Spleen (tissue), 11 donors: ENCODE measurements at regions not wholly inside any gene's neighbourhood (a gene's known extent, or its start where the extent isn't known, plus 50 kb on each side); places are given as distances from the start of the nearest gene placed in this dataset.

ENCODE experiments used
- DNase-seq: peaks from one replicate; pipeline ENCODE4 v3.0.0-alpha.2; 2020
- H3K27ac ChIP-seq, 8 donors: fragments of 200-600 bp; sonication (generic) in 7 of 8; 1 replicate in 4 of 8; 2 replicates in 4 of 8; pipeline versions ENCODE4 v1.5.0 to v1.8.0; 2016 to 2021; ENCODE audit warnings: inconsistent platforms in 4 of 8, mild to moderate bottlenecking in 4 of 8, moderate library complexity in 1 of 8
- H3K27me3 ChIP-seq, 7 donors: fragments of 200-600 bp; sonication (generic) in 6 of 7; replicated peaks in 1 of 7; 1 replicate in 4 of 7; 2 replicates in 3 of 7; pipeline versions ENCODE4 v1.5.0 to v1.8.0; 2016 to 2021; ENCODE audit warnings: inconsistent platforms in 3 of 7, mild to moderate bottlenecking in 1 of 7
- H3K36me3 ChIP-seq, 6 donors: fragments of 200-600 bp; sonication (generic) in 5 of 6; 1 replicate in 4 of 6; 2 replicates in 2 of 6; pipeline versions ENCODE4 v1.5.0 to v1.8.0; 2016 to 2021; ENCODE audit warnings: inconsistent platforms in 2 of 6
- H3K4me1 ChIP-seq, 6 donors: fragments of 200-600 bp; sonication (generic) in 5 of 6; 1 replicate in 3 of 6; 2 replicates in 3 of 6; pipeline versions ENCODE4 v1.5.0 to v1.8.0; 2016 to 2021; ENCODE audit warnings: inconsistent platforms in 3 of 6
- H3K4me3 ChIP-seq, 8 donors: fragments of 200-600 bp; sonication (generic) in 7 of 8; 1 replicate in 4 of 8; 2 replicates in 4 of 8; pipeline versions ENCODE4 v1.5.0 to v1.8.0; 2016 to 2021; ENCODE audit warnings: inconsistent platforms in 4 of 8, mild to moderate bottlenecking in 4 of 8, moderate library complexity in 2 of 8
- H3K9me3 ChIP-seq, 8 donors: fragments of 200-600 bp; sonication (generic) in 7 of 8; 1 replicate in 4 of 8; 2 replicates in 4 of 8; pipeline versions ENCODE4 v1.5.0 to v1.8.0; 2016 to 2021; ENCODE audit warnings: inconsistent platforms in 4 of 8
- CTCF ChIP-seq, 11 experiments: fragments of 200-600 bp in 7 of 11; fragments of 450-650 bp in 4 of 11; sonication (generic) in 4 of 11; IDR thresholded peaks in 8 of 11; conservative IDR thresholded peaks in 3 of 11; 1 replicate in 7 of 11; 2 replicates in 4 of 11; pipeline versions ENCODE4 v1.4.0 to v1.8.0; 2016 to 2021; ENCODE audit warnings: antibody characterized with exemption in 11 of 11, inconsistent platforms in 4 of 11, mild to moderate bottlenecking in 1 of 11
- POLR2A ChIP-seq, 3 donors: fragments of 450-650 bp; IDR thresholded peaks; one replicate each; pipeline ENCODE4 v1.5.1; 2017; ENCODE audit warnings: antibody characterized with exemption in 3 of 3, mild to moderate bottlenecking in 1 of 3
- POLR2AphosphoS5 ChIP-seq, 3 donors: sonication (generic); formaldehyde crosslinking; IDR thresholded peaks; one replicate each; pipeline ENCODE4 v1.5.1; 2017; ENCODE audit warnings: antibody characterized with exemption in 3 of 3
- WGBS, 5 donors: extraction: QIAGEN DNeasy Blood & Tissue Kit in 3 of 5; methylation state at CpG; one replicate each; pipeline versions ENCODE4 v1.1.5 to v1.1.7; 2013 to 2018; 5-methylcytosine and 5-hydroxymethylcytosine counted together
- intact Hi-C: fragments of 100-400 bp; cut with DNase I; formaldehyde crosslinking; loops from one replicate; pipeline ENCODE4 v1.15.0; 2023; ENCODE audit warnings: low total_unique reads
- donor health status: healthy with polysubstance abuse.
- donor health status: DM: no; HTN: no; CAD: no; lungs with moderate emphysema.
- donor health status: DM: no; HTN: no; CAD: no.
- donor health status: Bipolar disorder and iron deficiency.
- donor health status: healthy.
- donor health status: DM: no; HTN: no; CAD: no.
- donor health status: DM: yes; HTN: yes; CAD: no.

DNA sequence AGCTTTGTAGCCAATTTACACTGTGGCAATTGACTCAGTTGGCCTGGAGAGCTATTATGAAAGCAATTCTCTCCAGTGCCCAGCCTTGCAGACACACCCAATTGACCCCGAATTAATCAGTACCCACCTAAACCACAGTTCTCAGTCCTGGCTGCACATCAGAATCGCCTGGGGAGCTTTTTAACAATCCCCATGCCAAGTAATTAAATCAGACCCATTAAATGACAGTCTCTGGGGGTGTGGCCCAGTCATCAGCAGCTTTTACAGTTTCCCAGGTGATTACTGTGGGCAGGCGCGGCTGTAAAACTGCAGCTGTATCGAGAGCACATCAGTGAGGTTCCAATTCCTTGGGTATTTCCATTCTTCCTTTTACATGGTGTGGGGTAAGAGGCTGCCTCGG, 460.9 kb upstream of the FAT1 start:
- no peak for DNase-seq
- no peak for TF ChIP-seq CTCF (IDR thresholded peaks at IDR 0.05 in 8 of 11, conservative IDR thresholded peaks at IDR 0.05 in 3 of 11)
- TF ChIP-seq POLR2A (IDR thresholded peaks at IDR 0.05), result no peak
- TF ChIP-seq POLR2AphosphoS5 (IDR thresholded peaks at IDR 0.05), result no peak
- no peaks in the 10 kb centered on the region for H3K4me1 ChIP-seq
- intact Hi-C loops, result no loop called here
- H3K36me3 ChIP-seq, result no peaks in the 10 kb centered on the region
- no peaks in the 10 kb centered on the region for H3K9me3 ChIP-seq
- WGBS, 5 donors, result 70 to 80% (median 78%) methylated on average over 6 of the region's 6 CpGs
- no peak overlapping the region for H3K27ac ChIP-seq
- H3K4me3 ChIP-seq, result no peak overlapping the region
- no peaks in the 10 kb centered on the region for H3K27me3 ChIP-seq

- peaks cover 0 to 5% (median 0%) of the 10 kb centered on the region in 8 donors for H3K9me3 ChIP-seq
- H3K27me3 ChIP-seq, result no peaks in the 10 kb centered on the region
- intact Hi-C loops, result no loop called here
- H3K27ac ChIP-seq, result no peak overlapping the region
- no peaks in the 10 kb centered on the region for H3K36me3 ChIP-seq
- H3K4me3 ChIP-seq, result no peak overlapping the region
- TF ChIP-seq CTCF (IDR thresholded peaks at IDR 0.05 in 8 of 11, conservative IDR thresholded peaks at IDR 0.05 in 3 of 11) (no peak), POLR2AphosphoS5 (IDR thresholded peaks at IDR 0.05) (no peak), POLR2A (IDR thresholded peaks at IDR 0.05) (no peak)
- H3K4me1 ChIP-seq, result no peaks in the 10 kb centered on the region
- DNase-seq, result no peak
- WGBS, 5 donors, result 48 to 72% (median 60%) methylated on average over 7 of the region's 7 CpGs
These were observed 464.5 kb upstream of the FAT1 start for GRCh38 chr4:187188118-187188517.

- Histone ChIP-seq H3K27me3 (no peaks in the 10 kb centered on the region), H3K27ac (no peak overlapping the region), H3K36me3 (no peaks in the 10 kb centered on the region), H3K9me3 (peaks cover 0 to 5% (median 0%) of the 10 kb centered on the region in 8 donors), H3K4me3 (no peak overlapping the region), H3K4me1 (no peaks in the 10 kb centered on the region)
- WGBS, 5 donors, result 86 to 93% (median 87%) methylated on average over 3 of the region's 3 CpGs
- DNase-seq, result no peak
- TF ChIP-seq CTCF (IDR thresholded peaks at IDR 0.05 in 8 of 11, conservative IDR thresholded peaks at IDR 0.05 in 3 of 11) (no peak), POLR2A (IDR thresholded peaks at IDR 0.05) (no peak), POLR2AphosphoS5 (IDR thresholded peaks at IDR 0.05) (no peak)
- intact Hi-C loops, result no loop called here
These were observed 465.1 kb upstream of the FAT1 start for GRCh38 chr4:187188741-187189140.

- no peaks in the 10 kb centered on the region for H3K4me1 ChIP-seq
- no peaks in the 10 kb centered on the region for H3K36me3 ChIP-seq
- no peak for DNase-seq
- TF ChIP-seq CTCF (IDR thresholded peaks at IDR 0.05 in 8 of 11, conservative IDR thresholded peaks at IDR 0.05 in 3 of 11), result no peak
- TF ChIP-seq POLR2AphosphoS5 (IDR thresholded peaks at IDR 0.05), result no peak
- TF ChIP-seq POLR2A (IDR thresholded peaks at IDR 0.05), result no peak
- H3K27ac ChIP-seq, result no peak overlapping the region
- 30 to 52% (median 50%) methylated on average over 1 of the region's 1 CpG for WGBS, 5 donors
- peaks cover 0 to 10% (median 0%) of the 10 kb centered on the region in 8 donors for H3K9me3 ChIP-seq
- intact Hi-C loops, result no loop called here
- H3K4me3 ChIP-seq, result no peak overlapping the region
- no peaks in the 10 kb centered on the region for H3K27me3 ChIP-seq
These were observed 466.7 kb upstream of the FAT1 start for GRCh38 chr4:187190390-187190789.
